Endothelial cell of umbilical vein (primary cell): ENCODE measurements at regions not wholly inside any gene's neighbourhood (a gene's known extent, or its start where the extent isn't known, plus 50 kb on each side); places are given as distances from the start of the nearest gene placed in this dataset.

Experiments
- BruUV-seq: library from RNA; stranded (reverse); fragments of 400-500 nt; replicated peaks from 2 replicates; lab custom pipeline; 2021; lab: Mats Ljungman, UMichigan
- CTCF ChIA-PET: fragments of 300-600, 350-600 bp; sonication (Branson Sonifier 250); formaldehyde crosslinking; loops from one replicate; lab custom pipeline; 2021; ENCODE audit warnings: antibody characterized with exemption, inconsistent platforms; lab: Charles Lee
- POLR2A ChIA-PET: fragments of 300-600, 350-600 bp; sonication (Branson Sonifier 250); formaldehyde crosslinking; loops from one replicate; lab custom pipeline; 2021; ENCODE audit warnings: antibody characterized with exemption, inconsistent platforms; lab: Charles Lee
- DNase-seq: peaks from one replicate; pipeline ENCODE4 v3.0.0-alpha.2; 2011; ENCODE audit warnings: low read depth, low spot score
- FAIRE-seq: peaks from 2 replicates; lab custom pipeline; 2011; peaks lifted over from hg19 to GRCh38; lab: Jason Lieb, UNC
- H2AFZ ChIP-seq: 2 replicates; pipeline ENCODE4 v1.6.0; 2012; ENCODE audit warnings: low read depth, low read length, control low read depth, inconsistent platforms
- H3K27ac ChIP-seq: 2 replicates; pipeline ENCODE4 v1.5.1; 2011; ENCODE audit warnings: low read depth, mild to moderate bottlenecking, control low read depth, low read length, moderate library complexity; ENCODE audit not compliant: insufficient read depth
- H3K27me3 ChIP-seq, 2 experiments: 2 replicates each; pipeline versions ENCODE4 v1.6.0 to v1.6.1; 2011; ENCODE audit warnings: low read length in 2 of 2, mixed read lengths in 1 of 2; ENCODE audit not compliant: control insufficient read depth in 2 of 2, insufficient read depth in 2 of 2
- H3K36me3 ChIP-seq, 2 experiments: 2 replicates in 1 of 2; 3 replicates in 1 of 2; pipeline ENCODE4 v1.5.1; 2011; ENCODE audit warnings: low read length in 2 of 2, mild to moderate bottlenecking in 1 of 2, moderate library complexity in 1 of 2; ENCODE audit not compliant: control insufficient read depth in 2 of 2, insufficient read depth in 2 of 2; ENCODE audit errors: extremely low read depth in 1 of 2
- H3K4me1 ChIP-seq: 3 replicates; pipeline ENCODE4 v1.5.1; 2011; ENCODE audit warnings: mild to moderate bottlenecking, low read length; ENCODE audit not compliant: control insufficient read depth, insufficient read depth; ENCODE audit errors: extremely low read depth
- H3K4me2 ChIP-seq: 2 replicates; pipeline ENCODE4 v1.6.1; 2011; ENCODE audit warnings: low read length, control low read depth, mixed read lengths; ENCODE audit not compliant: insufficient read depth
- H3K4me3 ChIP-seq, 3 experiments: fragments of 200-600 bp in 1 of 3; sonication (generic), shearing (Covaris generic) in 1 of 3; replicated peaks in 1 of 3; 2 replicates each; pipeline ENCODE4 v1.5.1; 2011 to 2016; ENCODE audit warnings: control low read depth in 3 of 3, low read length in 3 of 3, mild to moderate bottlenecking in 2 of 3, inconsistent platforms in 1 of 3, low read depth in 1 of 3, moderate library complexity in 1 of 3; ENCODE audit not compliant: insufficient read depth in 1 of 3
- H3K79me2 ChIP-seq: 2 replicates; pipeline ENCODE4 v1.6.0; 2012; ENCODE audit warnings: low read length, inconsistent platforms; ENCODE audit not compliant: control insufficient read depth, insufficient read depth
- H3K9ac ChIP-seq: replicated peaks from 2 replicates; pipeline ENCODE3; 2011; ENCODE audit warnings: low read length, control low read depth; ENCODE audit not compliant: insufficient read depth; ENCODE audit errors: extremely low read depth
- H3K9me1 ChIP-seq: replicated peaks from 3 replicates; pipeline ENCODE4 v1.6.0; 2011; ENCODE audit warnings: mild to moderate bottlenecking, low read length; ENCODE audit not compliant: control insufficient read depth, insufficient read depth; ENCODE audit errors: extremely low read depth
- H3K9me3 ChIP-seq: replicated peaks from 2 replicates; pipeline ENCODE4 v1.5.1; 2012; ENCODE audit warnings: low read length, inconsistent platforms; ENCODE audit not compliant: control insufficient read depth, insufficient read depth
- H4K20me1 ChIP-seq: replicated peaks from 2 replicates; pipeline ENCODE3; 2011; ENCODE audit warnings: mild to moderate bottlenecking, low read length; ENCODE audit not compliant: control insufficient read depth, insufficient read depth; ENCODE audit errors: extremely low read depth
- CTCF ChIP-seq, 2 donors: IDR thresholded peaks; 1 replicate in 1 of 2; 2 replicates in 1 of 2; pipeline ENCODE4 v1.5.1; 2011; ENCODE audit warnings: low read length in 2 of 2, mild to moderate bottlenecking in 2 of 2, moderate library complexity in 2 of 2, control low read depth in 1 of 2, inconsistent platforms in 1 of 2, low read depth in 1 of 2; ENCODE audit not compliant: insufficient read depth in 1 of 2; ENCODE audit errors: extremely low read depth in 1 of 2
- EZH2 ChIP-seq: IDR thresholded peaks from 2 replicates; pipeline ENCODE4 v1.6.1; 2012; ENCODE audit warnings: borderline replicate concordance, low read depth, mild to moderate bottlenecking, moderate library complexity, low read length, inconsistent platforms; ENCODE audit not compliant: severe bottlenecking
- FOS ChIP-seq: IDR thresholded peaks from 2 replicates; pipeline ENCODE4 v1.6.1; 2011; ENCODE audit warnings: mild to moderate bottlenecking, low read length, moderate library complexity, borderline replicate concordance; ENCODE audit not compliant: insufficient read depth
- GATA2 ChIP-seq: IDR thresholded peaks from 2 replicates; pipeline ENCODE4 v1.7.0; 2011; ENCODE audit warnings: low read depth, mild to moderate bottlenecking, moderate library complexity, mixed read lengths, low read length; ENCODE audit not compliant: insufficient read length, insufficient read depth
- JUN ChIP-seq: IDR thresholded peaks from 2 replicates; pipeline ENCODE4 v1.6.1; 2011; ENCODE audit warnings: borderline replicate concordance, low read depth; ENCODE audit not compliant: insufficient read length, insufficient read depth
- MAX ChIP-seq: IDR thresholded peaks from 2 replicates; pipeline ENCODE4 v1.6.1; 2011; ENCODE audit not compliant: insufficient read depth, insufficient read length
- MYC ChIP-seq: IDR thresholded peaks from one replicate; pipeline ENCODE4 v1.6.1; 2011; ENCODE audit warnings: mild to moderate bottlenecking, low read depth, low read length
- POLR2A ChIP-seq: IDR thresholded peaks from 2 replicates; pipeline ENCODE4 v1.6.1; 2012; ENCODE audit warnings: low read depth, mild to moderate bottlenecking, control low read depth, low read length
- POLR2AphosphoS5 ChIP-seq: IDR thresholded peaks from 2 replicates; pipeline ENCODE4 v1.6.1; 2012; ENCODE audit warnings: low read depth, mild to moderate bottlenecking, control low read depth, low read length, moderate library complexity; ENCODE audit not compliant: insufficient read depth
- dilution Hi-C: fragments of 300-500 bp; cut with MboI; formaldehyde crosslinking; loops from one replicate; pipeline ENCODE4 v1.15.0; 2019; ENCODE audit warnings: low sequenced_read_pairs; ENCODE audit not compliant: extremely low pct_ligation_motif_present
- intact Hi-C: fragments of 100-400 bp; cut with micrococcal nuclease; formaldehyde crosslinking; loops from one replicate; pipeline ENCODE4 v1.10.0; 2022

DNA sequence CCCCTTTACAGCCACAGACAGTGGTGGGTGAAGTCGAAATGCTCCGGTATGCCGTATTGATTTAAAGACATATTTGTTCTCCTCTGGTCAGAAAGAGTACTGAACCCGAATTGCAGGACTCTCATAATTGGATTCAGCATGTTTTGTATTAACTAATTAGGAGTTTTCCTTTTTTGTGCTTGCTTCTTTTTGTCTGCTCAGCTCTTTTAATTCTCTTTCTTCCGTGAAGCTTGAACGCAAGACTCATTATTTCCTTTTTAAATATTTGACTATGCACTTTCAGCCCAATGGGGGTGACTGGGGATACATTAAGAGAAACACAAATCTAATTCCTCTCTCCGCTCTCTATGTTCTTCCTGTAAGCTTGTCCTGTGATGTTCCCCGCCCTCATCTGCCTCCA lies 246.6 kb upstream of the IRX2 start:
- Histone ChIP-seq H3K27me3 (no peaks in the 10 kb centered on the region), H3K9me3 (peaks cover 4% of the 10 kb centered on the region), H3K9ac (no peak overlapping the region), H3K4me2 (no peak overlapping the region), H3K4me1 (no peaks in the 10 kb centered on the region), H3K27ac (no peak overlapping the region), H3K36me3 (no peaks in the 10 kb centered on the region), H2AFZ (no peak overlapping the region), H3K79me2 (no peaks in the 10 kb centered on the region), H3K4me3 (no peak overlapping the region), H3K9me1 (no peaks in the 10 kb centered on the region), H4K20me1 (no peaks in the 10 kb centered on the region)
- POLR2A ChIA-PET: no interaction called here
- BruUV-seq: no TSS peak
- CTCF ChIA-PET: no interaction called here
- intact Hi-C loops (no loop called here), dilution Hi-C loops (no loop called here)
- DNase-seq: no peak
- no peak for FAIRE-seq
- no peak for TF ChIP-seq EZH2
- no peak for TF ChIP-seq POLR2A
- TF ChIP-seq MAX: no peak
- TF ChIP-seq MYC: no peak
- TF ChIP-seq JUN: no peak
- no peak for TF ChIP-seq POLR2AphosphoS5
- TF ChIP-seq GATA2: no peak
- no peak for TF ChIP-seq FOS
- no peak for TF ChIP-seq CTCF (IDR thresholded peaks at IDR 0.05; ENCODE audit: extremely low read depth in 1 of 2, insufficient read depth in 1 of 2, low read depth in 1 of 2, low read length in 2 of 2)
